Kidney epithelial cell (primary cell): ENCODE measurements at regions not wholly inside any gene's neighbourhood (a gene's known extent, or its start where the extent isn't known, plus 50 kb on each side); places are given as distances from the start of the nearest gene placed in this dataset.

Experiments used
- DNase-seq: peaks from one replicate; pipeline ENCODE4 v3.0.0-alpha.2; 2010; ENCODE audit warnings: low read depth
- H3K27me3 ChIP-seq: 2 replicates; pipeline ENCODE4 v1.6.0; 2011; ENCODE audit warnings: low read length; ENCODE audit not compliant: control insufficient read depth, insufficient read depth
- H3K36me3 ChIP-seq: 2 replicates; pipeline ENCODE4 v1.5.1; 2011; ENCODE audit warnings: low read length; ENCODE audit not compliant: control insufficient read depth, insufficient read depth
- H3K4me3 ChIP-seq: 2 replicates; pipeline ENCODE4 v1.5.1; 2011; ENCODE audit warnings: low read depth, mild to moderate bottlenecking, control low read depth, low read length
- TF ChIP-seq, protein P1 (sequence below): IDR thresholded peaks from 2 replicates; pipeline ENCODE4 v1.5.1; 2011; ENCODE audit warnings: mild to moderate bottlenecking, moderate library complexity, low read length, control low read depth, inconsistent platforms; ENCODE audit not compliant: insufficient read depth, poor library complexity, severe bottlenecking

DNA sequence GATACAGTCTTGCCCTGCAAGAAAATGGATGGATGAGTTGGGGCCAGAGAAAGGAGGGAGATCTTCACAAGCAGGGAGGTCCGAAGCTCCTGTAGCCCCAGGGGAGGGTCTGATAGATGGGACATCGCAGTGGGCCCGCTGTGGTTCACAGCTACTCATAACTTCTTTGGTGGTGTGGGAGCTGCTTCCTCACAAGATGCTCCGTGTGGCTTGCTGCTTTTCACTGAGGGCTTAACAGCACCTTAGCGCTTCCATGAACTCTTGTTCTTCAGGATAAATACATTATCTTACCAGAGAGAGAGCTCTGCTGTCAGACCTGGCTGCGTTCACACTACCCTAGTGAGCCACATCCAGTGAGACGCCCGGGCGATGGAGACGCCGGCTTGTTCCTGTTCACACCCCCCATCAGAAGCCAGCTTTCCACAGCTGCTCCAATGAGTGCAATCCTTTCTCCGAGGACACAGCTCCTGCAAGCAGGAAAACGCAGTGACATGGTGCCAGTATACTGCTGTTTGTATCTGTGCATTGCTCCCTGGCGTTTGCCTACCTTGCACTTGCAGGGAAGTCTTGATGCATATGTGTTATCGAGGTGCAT, 599.8 kb downstream of the AJAP1 start:
- TF ChIP-seq, protein P1, sequence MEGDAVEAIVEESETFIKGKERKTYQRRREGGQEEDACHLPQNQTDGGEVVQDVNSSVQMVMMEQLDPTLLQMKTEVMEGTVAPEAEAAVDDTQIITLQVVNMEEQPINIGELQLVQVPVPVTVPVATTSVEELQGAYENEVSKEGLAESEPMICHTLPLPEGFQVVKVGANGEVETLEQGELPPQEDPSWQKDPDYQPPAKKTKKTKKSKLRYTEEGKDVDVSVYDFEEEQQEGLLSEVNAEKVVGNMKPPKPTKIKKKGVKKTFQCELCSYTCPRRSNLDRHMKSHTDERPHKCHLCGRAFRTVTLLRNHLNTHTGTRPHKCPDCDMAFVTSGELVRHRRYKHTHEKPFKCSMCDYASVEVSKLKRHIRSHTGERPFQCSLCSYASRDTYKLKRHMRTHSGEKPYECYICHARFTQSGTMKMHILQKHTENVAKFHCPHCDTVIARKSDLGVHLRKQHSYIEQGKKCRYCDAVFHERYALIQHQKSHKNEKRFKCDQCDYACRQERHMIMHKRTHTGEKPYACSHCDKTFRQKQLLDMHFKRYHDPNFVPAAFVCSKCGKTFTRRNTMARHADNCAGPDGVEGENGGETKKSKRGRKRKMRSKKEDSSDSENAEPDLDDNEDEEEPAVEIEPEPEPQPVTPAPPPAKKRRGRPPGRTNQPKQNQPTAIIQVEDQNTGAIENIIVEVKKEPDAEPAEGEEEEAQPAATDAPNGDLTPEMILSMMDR = no peak
- H3K36me3 ChIP-seq = no peaks in the 10 kb centered on the region
- DNase-seq = no peak
- H3K27me3 ChIP-seq = no peaks in the 10 kb centered on the region
- H3K4me3 ChIP-seq = no peak overlapping the region

DNA sequence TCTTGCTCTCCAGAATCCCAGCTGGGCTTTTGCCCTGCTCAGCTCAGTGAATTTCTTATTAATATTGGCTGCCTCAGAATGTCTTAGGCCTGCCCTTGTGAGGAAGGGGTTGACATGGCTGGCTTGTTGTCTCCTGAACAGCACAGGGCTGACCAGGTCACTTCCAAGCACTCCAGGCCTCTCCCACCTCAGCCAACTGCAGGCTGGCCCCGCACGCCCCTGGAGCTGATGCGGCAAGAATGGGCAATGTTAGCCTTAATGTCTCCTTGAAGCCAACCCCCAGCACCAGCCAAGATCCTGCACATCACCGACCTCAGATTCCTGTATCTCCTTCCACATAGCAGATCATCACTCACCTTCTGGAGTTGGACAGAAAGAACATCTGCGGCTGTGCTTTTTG, 598.6 kb downstream of the AJAP1 start:
- TF ChIP-seq, protein P1 = no peak
- no peaks in the 10 kb centered on the region for H3K36me3 ChIP-seq
- no peaks in the 10 kb centered on the region for H3K27me3 ChIP-seq
- no peak overlapping the region for H3K4me3 ChIP-seq
- DNase-seq = no peak

GRCh38 chr1:5250336-5250735, 595.9 kb downstream of the AJAP1 start:
- no peaks in the 10 kb centered on the region for H3K36me3 ChIP-seq
- TF ChIP-seq, protein P1 = no peak
- no peak overlapping the region for H3K4me3 ChIP-seq
- no peak for DNase-seq
- no peaks in the 10 kb centered on the region for H3K27me3 ChIP-seq

DNA sequence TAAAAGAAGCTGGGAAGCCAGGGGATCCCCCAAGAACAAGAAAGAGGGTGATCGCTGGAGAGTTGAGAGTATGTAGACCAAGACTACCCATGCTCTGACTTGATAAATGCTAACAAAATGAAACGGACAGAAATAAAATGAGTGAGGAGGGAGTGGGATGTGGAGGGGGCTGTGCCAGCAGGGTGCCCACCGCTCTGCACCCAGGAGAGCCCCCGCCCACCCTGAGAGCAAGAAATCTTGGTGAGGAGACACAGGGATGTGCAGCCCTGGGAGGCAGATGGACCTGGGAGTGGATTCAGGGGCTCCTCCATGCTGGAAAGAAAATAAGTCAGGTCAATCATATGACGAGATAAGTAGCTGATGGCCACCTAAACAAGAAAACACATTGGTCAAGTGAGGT, 590.9 kb downstream of the AJAP1 start:
- TF ChIP-seq, protein P1 = no peak
- H3K36me3 ChIP-seq = no peaks in the 10 kb centered on the region
- no peak for DNase-seq
- no peak overlapping the region for H3K4me3 ChIP-seq
- H3K27me3 ChIP-seq = no peaks in the 10 kb centered on the region

GRCh38 chr1:5244631-5245285, 590.3 kb downstream of the AJAP1 start:
- H3K4me3 ChIP-seq = no peak overlapping the region
- H3K36me3 ChIP-seq = no peaks in the 10 kb centered on the region
- H3K27me3 ChIP-seq = no peaks in the 10 kb centered on the region
- TF ChIP-seq, protein P1 = no peak
- no peak for DNase-seq

- TF ChIP-seq, protein P1 = no peak
- H3K27me3 ChIP-seq = no peaks in the 10 kb centered on the region
- H3K36me3 ChIP-seq = no peaks in the 10 kb centered on the region
- DNase-seq = no peak
- no peak overlapping the region for H3K4me3 ChIP-seq
Measured at GRCh38 chr1:5242850-5243249, 588.4 kb downstream of the AJAP1 start.
